ENCODE measurements at regions not wholly inside any gene's neighbourhood (a gene's known extent, or its start where the extent isn't known, plus 50 kb on each side); places are given as distances from the start of the nearest gene placed in this dataset.

- no peak for TF ChIP-seq TCF12 (IDR thresholded peaks at IDR 0.05; ENCODE audit: low read depth)
Observed at GRCh38 chr2:42846932-42847595, 54.7 kb upstream of the HAAO start.

GRCh38 chr2:42846026-42846425 lies 53.6 kb upstream of the HAAO start:
- no peak for TF ChIP-seq YY1 (IDR thresholded peaks at IDR 0.05; ENCODE audit: low read depth)
- TF ChIP-seq TCF12 (IDR thresholded peaks at IDR 0.05; ENCODE audit: low read depth) = no peak
- no peak for TF ChIP-seq CREB1 (IDR thresholded peaks at IDR 0.05; ENCODE audit: low read depth)
- no peak for TF ChIP-seq USF1 (IDR thresholded peaks at IDR 0.05)
- TF ChIP-seq TEAD4 (IDR thresholded peaks at IDR 0.05) = no peak
- TF ChIP-seq EGR1 (IDR thresholded peaks at IDR 0.05) = no peak

DNA sequence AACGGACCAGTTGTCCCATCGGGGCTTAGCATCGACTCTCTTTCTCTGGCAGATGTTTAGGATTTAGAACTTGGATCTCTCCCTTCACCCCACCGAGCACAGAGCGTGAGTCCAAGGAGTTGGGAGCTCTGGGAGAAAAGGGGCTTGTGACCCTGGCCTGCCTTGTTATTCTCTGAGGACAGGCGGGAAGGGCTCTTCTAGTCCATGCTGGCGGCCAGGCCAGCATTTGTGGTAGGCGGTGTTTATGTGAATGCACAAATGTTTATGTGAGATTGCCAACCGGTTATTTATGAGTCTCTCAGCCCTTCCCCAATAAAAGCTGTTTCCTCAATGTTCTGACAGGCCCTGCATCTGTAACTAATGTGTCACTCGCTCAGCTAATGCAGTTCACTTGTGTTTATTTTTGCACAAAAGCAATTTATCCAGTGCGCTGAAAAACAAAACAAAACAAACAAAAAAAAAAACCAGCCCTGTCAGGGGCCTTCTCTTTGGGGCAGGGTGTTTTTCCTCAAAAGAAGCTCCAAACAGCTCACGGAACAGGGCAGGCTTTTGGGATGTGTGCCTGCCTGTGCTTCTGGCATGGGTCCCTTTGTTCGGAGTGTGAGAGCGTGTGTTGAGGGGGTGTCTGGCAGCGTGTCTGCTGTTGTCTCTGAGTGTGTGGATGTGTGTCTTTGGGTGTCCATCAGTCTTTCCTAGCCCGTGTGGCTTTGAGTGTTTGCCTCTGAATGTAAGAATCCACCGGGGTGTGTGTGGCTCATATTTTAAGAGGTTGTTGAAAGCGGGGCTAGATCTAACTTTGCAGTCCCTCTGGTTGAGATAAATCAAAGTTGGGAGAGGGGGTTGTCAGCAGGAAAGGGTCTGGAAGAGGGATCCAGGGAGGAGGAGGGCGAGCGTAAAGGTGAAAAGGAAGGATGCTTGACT lies 52.8 kb upstream of the HAAO start:
- TF ChIP-seq TAF1 (IDR thresholded peaks at IDR 0.05; ENCODE audit: low read depth) = no peak
- TF ChIP-seq REST (IDR thresholded peaks at IDR 0.05; ENCODE audit: low read depth) = no peak
- no peak for TF ChIP-seq FOXM1 (IDR thresholded peaks at IDR 0.05; ENCODE audit: borderline replicate concordance, low read depth)
- no peak for TF ChIP-seq ZBTB7A (IDR thresholded peaks at IDR 0.05; ENCODE audit: low read depth)
- TF ChIP-seq CEBPB (IDR thresholded peaks at IDR 0.05) = no peak
- no peak for TF ChIP-seq RAD21 (IDR thresholded peaks at IDR 0.05; ENCODE audit: low read depth)
- no peak for TF ChIP-seq TEAD4 (IDR thresholded peaks at IDR 0.05)
- TF ChIP-seq, protein P1, sequence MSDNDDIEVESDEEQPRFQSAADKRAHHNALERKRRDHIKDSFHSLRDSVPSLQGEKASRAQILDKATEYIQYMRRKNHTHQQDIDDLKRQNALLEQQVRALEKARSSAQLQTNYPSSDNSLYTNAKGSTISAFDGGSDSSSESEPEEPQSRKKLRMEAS (IDR thresholded peaks at IDR 0.05) = no peak
- TF ChIP-seq USF1 (IDR thresholded peaks at IDR 0.05) = no peak

DNA sequence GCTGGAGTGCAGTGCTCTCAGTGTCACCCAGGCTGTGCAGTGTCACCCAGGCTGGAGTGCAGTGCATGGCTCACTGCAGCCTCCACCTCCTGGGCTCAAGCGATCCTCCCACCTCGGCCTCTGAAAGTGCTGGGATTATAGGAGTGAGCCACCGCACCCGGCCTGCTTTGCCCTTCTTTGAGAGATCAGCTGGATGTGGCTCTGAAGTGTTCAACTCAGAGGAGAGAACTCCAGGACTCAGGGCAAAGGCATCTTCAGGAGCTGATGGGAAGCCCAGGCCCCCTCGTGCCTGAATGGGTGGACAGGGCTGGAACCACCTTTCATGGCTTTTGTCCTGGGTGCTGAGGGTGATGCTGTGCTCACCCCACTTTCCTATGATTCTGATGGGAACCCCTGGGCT lies 52.0 kb upstream of the HAAO start:
- TF ChIP-seq TCF12 (IDR thresholded peaks at IDR 0.05; ENCODE audit: low read depth) (no peak), USF1 (IDR thresholded peaks at IDR 0.05) (no peak), TAF1 (IDR thresholded peaks at IDR 0.05; ENCODE audit: low read depth) (no peak), EP300 (IDR thresholded peaks at IDR 0.05; ENCODE audit: borderline replicate concordance) (no peak), RAD21 (IDR thresholded peaks at IDR 0.05; ENCODE audit: low read depth) (no peak), CEBPB (IDR thresholded peaks at IDR 0.05) (no peak)
- TF ChIP-seq, protein P1 (IDR thresholded peaks at IDR 0.05) = no peak

DNA sequence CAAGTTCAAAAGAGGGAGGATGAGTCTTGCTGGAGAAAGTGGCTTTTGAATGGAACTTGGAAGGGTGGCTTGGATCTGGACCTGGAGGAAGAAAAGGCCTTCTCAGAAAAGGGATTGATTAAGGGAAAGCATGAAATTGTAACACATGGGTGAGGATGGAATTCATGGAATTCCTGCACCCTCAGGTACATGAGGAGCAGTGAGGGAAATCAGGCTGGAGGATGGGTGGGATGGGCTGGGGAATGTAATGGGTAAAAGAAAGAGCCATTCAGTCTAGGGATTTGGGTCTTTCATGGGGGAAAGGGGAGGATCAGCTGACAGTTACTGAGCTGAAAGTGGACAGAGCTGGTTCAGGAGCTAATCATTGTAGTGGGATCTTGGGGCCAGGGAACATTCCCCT lies 51.2 kb upstream of the HAAO start:
- TF ChIP-seq TEAD4 (IDR thresholded peaks at IDR 0.05) (peak; percentile 86), CREB1 (IDR thresholded peaks at IDR 0.05; ENCODE audit: low read depth) (no peak), RAD21 (IDR thresholded peaks at IDR 0.05; ENCODE audit: low read depth) (no peak)

DNA sequence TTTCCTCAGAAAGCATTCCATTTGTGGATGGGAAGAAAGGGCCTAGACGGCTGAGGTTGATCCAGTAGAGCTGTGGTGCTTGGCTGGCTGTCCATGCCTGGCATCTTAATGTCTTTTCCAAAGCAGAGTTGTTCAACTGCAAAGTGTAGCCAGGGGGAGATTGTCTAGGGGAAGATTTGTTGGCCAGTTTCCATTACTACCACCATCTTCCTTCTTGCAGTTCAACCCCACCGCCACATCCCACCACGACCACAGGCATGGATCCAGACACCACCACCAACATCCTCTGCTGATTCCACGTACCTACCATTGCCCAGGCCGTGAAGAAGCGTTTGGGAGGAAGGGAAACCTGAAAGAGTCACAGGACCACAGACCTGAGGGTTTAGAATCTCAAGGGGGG lies 50.7 kb upstream of the HAAO start:
- TF ChIP-seq TAF1 (IDR thresholded peaks at IDR 0.05; ENCODE audit: low read depth) (no peak), CEBPB (IDR thresholded peaks at IDR 0.05) (no peak), USF1 (IDR thresholded peaks at IDR 0.05) (no peak), CREB1 (IDR thresholded peaks at IDR 0.05; ENCODE audit: low read depth) (no peak), REST (IDR thresholded peaks at IDR 0.05; ENCODE audit: low read depth) (no peak), FOXM1 (IDR thresholded peaks at IDR 0.05; ENCODE audit: borderline replicate concordance, low read depth) (no peak), YY1 (IDR thresholded peaks at IDR 0.05; ENCODE audit: low read depth) (no peak), EP300 (IDR thresholded peaks at IDR 0.05; ENCODE audit: borderline replicate concordance) (no peak), TCF12 (IDR thresholded peaks at IDR 0.05; ENCODE audit: low read depth) (no peak), EGR1 (IDR thresholded peaks at IDR 0.05) (no peak)
- TF ChIP-seq, protein P1 (IDR thresholded peaks at IDR 0.05) = no peak

All from Ishikawa (cell line).